DMS53 (cell line): ENCODE measurements at regions not wholly inside any gene's neighbourhood (a gene's known extent, or its start where the extent isn't known, plus 50 kb on each side); places are given as distances from the start of the nearest gene placed in this dataset.

ENCODE experiments used
- DNase-seq: peaks from one replicate; lab custom pipeline; 2025; lab: John Stamatoyannopoulos, UW

GRCh38 chr9:20117482-20117881 is 328.6 kb upstream of the SLC24A2 start:
- no peak for DNase-seq

GRCh38 chr9:20114974-20115373 is 326.1 kb upstream of the SLC24A2 start:
- DNase-seq, result no peak

- no peak for DNase-seq
These were observed 323.5 kb upstream of the SLC24A2 start for GRCh38 chr9:20112205-20112783.

- DNase-seq, result no peak
These were observed 322.5 kb upstream of the SLC24A2 start for GRCh38 chr9:20111173-20111843.

- no peak for DNase-seq
These were observed 306.7 kb upstream of the SLC24A2 start for GRCh38 chr9:20095430-20096092.

GRCh38 chr9:20092561-20092960 is 303.7 kb upstream of the SLC24A2 start:
- no peak for DNase-seq

GRCh38 chr9:20087481-20087880 is 298.6 kb upstream of the SLC24A2 start:
- DNase-seq, result no peak

- DNase-seq, result no peak
These were observed 297.0 kb upstream of the SLC24A2 start for GRCh38 chr9:20085842-20086241.

GRCh38 chr9:20084125-20084524 is 295.3 kb upstream of the SLC24A2 start:
- DNase-seq, result no peak

GRCh38 chr9:20083390-20083789 is 294.6 kb upstream of the SLC24A2 start:
- DNase-seq, result no peak

GRCh38 chr9:20082831-20083230 is 294.0 kb upstream of the SLC24A2 start:
- DNase-seq, result no peak

GRCh38 chr9:20082406-20082805 is 293.6 kb upstream of the SLC24A2 start:
- DNase-seq, result no peak

GRCh38 chr9:20078246-20078645 is 289.4 kb upstream of the SLC24A2 start:
- no peak for DNase-seq

- no peak for DNase-seq
These were observed 285.5 kb upstream of the SLC24A2 start for GRCh38 chr9:20074291-20074690.

- DNase-seq, result no peak
These were observed 281.5 kb upstream of the SLC24A2 start for GRCh38 chr9:20070336-20070735.

- no peak for DNase-seq
These were observed 277.2 kb upstream of the SLC24A2 start for GRCh38 chr9:20065796-20066700.

GRCh38 chr9:20065046-20065445 is 276.2 kb upstream of the SLC24A2 start:
- no peak for DNase-seq

GRCh38 chr9:20054734-20055133 is 265.9 kb upstream of the SLC24A2 start:
- DNase-seq, result no peak

GRCh38 chr9:20048985-20049384 is 260.1 kb upstream of the SLC24A2 start:
- no peak for DNase-seq

GRCh38 chr9:20048437-20048836 is 259.6 kb upstream of the SLC24A2 start:
- DNase-seq, result no peak

GRCh38 chr9:20044686-20045085 is 255.8 kb upstream of the SLC24A2 start:
- DNase-seq, result peak; percentile 17

GRCh38 chr9:20043461-20043860 is 254.6 kb upstream of the SLC24A2 start:
- DNase-seq, result no peak
